ENCODE measurements at regions not wholly inside any gene's neighbourhood (a gene's known extent, or its start where the extent isn't known, plus 50 kb on each side); places are given as distances from the start of the nearest gene placed in this dataset.

GRCh38 chr16:86806838-86807351 lies 228.5 kb downstream of the FOXL1 start:
- Histone ChIP-seq H3K4me1 (ENCODE audit: insufficient read depth, low read length, poor library complexity, severe bottlenecking) (no peaks in the 10 kb centered on the region), H2AFZ (ENCODE audit: low read length) (no peak overlapping the region), H3K4me3 (ENCODE audit: low read depth, low read length, poor library complexity, severe bottlenecking) (no peak overlapping the region), H3K4me2 (ENCODE audit: low read length) (no peak overlapping the region), H3K36me3 (ENCODE audit: insufficient read depth, low read length) (no peaks in the 10 kb centered on the region), H3K79me2 (ENCODE audit: insufficient read depth, low read depth, low read length) (no peaks in the 10 kb centered on the region), H4K20me1 (ENCODE audit: insufficient read depth, low read length) (no peaks in the 10 kb centered on the region; the same call in 1 of the 2 replicates), H3K9me3 (ENCODE audit: low read length) (no peaks in the 10 kb centered on the region), H3K27ac (ENCODE audit: low read depth, low read length, poor library complexity, severe bottlenecking) (no peak overlapping the region), H3K9me2 (ENCODE audit: insufficient read depth, low read length) (no peaks in the 10 kb centered on the region)
- CTCF ChIA-PET (ENCODE audit: unreplicated experiment): interaction anchor here (0.6 kb wide), 1 partner anchor 826 kb away, joined by 7 read pairs; no protein-coding TSS in a partner anchor
- no TSS peak for BruUV-seq (replicated peaks)
- DNase-seq (ENCODE audit: low spot score): no peak
- TF ChIP-seq CTCF (conservative IDR thresholded peaks at IDR 0.05; ENCODE audit: low read length) (no peak), EZH2phosphoT487 (IDR thresholded peaks at IDR 0.05; ENCODE audit: borderline replicate concordance, low read depth, low read length) (no peak)
- intact Hi-C loops (cut with micrococcal nuclease; ENCODE audit: unreplicated experiment): no loop called here
- POLR2A ChIA-PET: no interaction called here

DNA sequence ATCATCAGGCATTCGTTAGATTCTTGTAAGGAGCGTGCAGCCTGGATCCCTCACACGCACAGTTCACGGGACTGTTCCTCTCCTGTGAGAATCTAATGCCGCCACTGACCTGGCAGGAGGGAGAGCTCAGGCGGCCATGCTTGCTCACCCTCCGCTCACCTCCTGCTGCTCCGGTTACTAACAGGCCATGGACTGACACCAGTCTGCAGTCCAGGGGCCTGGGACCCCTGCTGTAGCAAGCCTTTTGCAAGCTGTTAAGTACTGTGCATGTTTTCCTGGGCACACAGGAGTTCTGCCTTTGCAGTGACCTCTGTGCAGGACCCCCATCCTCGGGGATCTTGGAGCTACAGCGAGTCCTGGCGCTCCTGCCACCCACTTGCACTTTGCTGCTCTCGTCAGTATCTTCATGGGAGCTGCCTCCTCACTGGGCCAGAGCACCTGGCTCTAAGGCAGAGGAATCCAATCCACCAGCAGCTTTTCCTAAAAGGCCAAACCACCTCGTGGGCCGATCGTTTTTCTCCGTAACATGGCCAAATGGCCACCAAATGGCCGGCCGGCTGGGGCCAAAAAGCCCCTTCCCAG lies 230.6 kb downstream of the FOXL1 start:
- no peak overlapping the region for H3K4me3 ChIP-seq (ENCODE audit: low read depth, low read length, poor library complexity, severe bottlenecking)
- POLR2A ChIA-PET: no interaction called here
- intact Hi-C loops (cut with micrococcal nuclease; ENCODE audit: unreplicated experiment): no loop called here
- CTCF ChIA-PET (ENCODE audit: unreplicated experiment): no interaction called here
- H4K20me1 ChIP-seq (ENCODE audit: insufficient read depth, low read length): no peaks in the 10 kb centered on the region; the same call in 1 of the 2 replicates
- H3K79me2 ChIP-seq (ENCODE audit: insufficient read depth, low read depth, low read length): no peaks in the 10 kb centered on the region
- no peaks in the 10 kb centered on the region for H3K4me1 ChIP-seq (ENCODE audit: insufficient read depth, low read length, poor library complexity, severe bottlenecking)
- no peak overlapping the region for H3K27ac ChIP-seq (ENCODE audit: low read depth, low read length, poor library complexity, severe bottlenecking)
- H3K9me2 ChIP-seq (ENCODE audit: insufficient read depth, low read length): no peaks in the 10 kb centered on the region
- DNase-seq (ENCODE audit: low spot score): no peak
- BruUV-seq (replicated peaks): no TSS peak
- no peaks in the 10 kb centered on the region for H3K36me3 ChIP-seq (ENCODE audit: insufficient read depth, low read length)
- TF ChIP-seq CTCF (conservative IDR thresholded peaks at IDR 0.05; ENCODE audit: low read length): no peak
- no peak for TF ChIP-seq EZH2phosphoT487 (IDR thresholded peaks at IDR 0.05; ENCODE audit: borderline replicate concordance, low read depth, low read length)
- no peak overlapping the region for H3K4me2 ChIP-seq (ENCODE audit: low read length)
- H3K9me3 ChIP-seq (ENCODE audit: low read length): no peaks in the 10 kb centered on the region
- no peak overlapping the region for H2AFZ ChIP-seq (ENCODE audit: low read length)

- no peaks in the 10 kb centered on the region for H3K79me2 ChIP-seq (ENCODE audit: insufficient read depth, low read depth, low read length)
- H3K4me3 ChIP-seq (ENCODE audit: low read depth, low read length, poor library complexity, severe bottlenecking): no peak overlapping the region
- BruUV-seq (replicated peaks): no TSS peak
- ChIA-PET POLR2A (no interaction called here), CTCF (ENCODE audit: unreplicated experiment) (no interaction called here)
- no peak for TF ChIP-seq EZH2phosphoT487 (IDR thresholded peaks at IDR 0.05; ENCODE audit: borderline replicate concordance, low read depth, low read length)
- no peak for TF ChIP-seq CTCF (conservative IDR thresholded peaks at IDR 0.05; ENCODE audit: low read length)
- DNase-seq (ENCODE audit: low spot score): no peak
- no peak overlapping the region for H3K4me2 ChIP-seq (ENCODE audit: low read length)
- H3K27ac ChIP-seq (ENCODE audit: low read depth, low read length, poor library complexity, severe bottlenecking): no peak overlapping the region
- no peaks in the 10 kb centered on the region for H3K4me1 ChIP-seq (ENCODE audit: insufficient read depth, low read length, poor library complexity, severe bottlenecking)
- intact Hi-C loops (cut with micrococcal nuclease; ENCODE audit: unreplicated experiment): no loop called here
- no peaks in the 10 kb centered on the region for H3K36me3 ChIP-seq (ENCODE audit: insufficient read depth, low read length)
- H4K20me1 ChIP-seq (ENCODE audit: insufficient read depth, low read length): no peaks in the 10 kb centered on the region; the same call in 1 of the 2 replicates
- no peak overlapping the region for H2AFZ ChIP-seq (ENCODE audit: low read length)
- no peaks in the 10 kb centered on the region for H3K9me3 ChIP-seq (ENCODE audit: low read length)
- H3K9me2 ChIP-seq (ENCODE audit: insufficient read depth, low read length): no peaks in the 10 kb centered on the region
These were observed 231.2 kb downstream of the FOXL1 start for GRCh38 chr16:86809458-86809955.

Data from OCI-LY7 (cell line).